ENCODE measurements at regions not wholly inside any gene's neighbourhood (a gene's known extent, or its start where the extent isn't known, plus 50 kb on each side); places are given as distances from the start of the nearest gene placed in this dataset.

GRCh38 chr1:228919914-228920313 lies 184.6 kb downstream of the RHOU start:
- TF ChIP-seq CTCF (IDR thresholded peaks at IDR 0.05) (no peak), POLR2A (IDR thresholded peaks at IDR 0.05) (no peak)

Measured in ovary (tissue), 3 donors.